NCI-H1930 (cell line): ENCODE measurements at regions not wholly inside any gene's neighbourhood (a gene's known extent, or its start where the extent isn't known, plus 50 kb on each side); places are given as distances from the start of the nearest gene placed in this dataset.
A peak's percentile ranks its signal among the peaks of the same experiment; 100 is the strongest.

Source experiments
- DNase-seq, 2 experiments: peaks; one replicate each; lab custom pipeline; 2025; lab: John Stamatoyannopoulos, UW

- DNase-seq: no peak
These were observed 483.0 kb upstream of the ID2 start for GRCh38 chr2:8198766-8199382.

DNA sequence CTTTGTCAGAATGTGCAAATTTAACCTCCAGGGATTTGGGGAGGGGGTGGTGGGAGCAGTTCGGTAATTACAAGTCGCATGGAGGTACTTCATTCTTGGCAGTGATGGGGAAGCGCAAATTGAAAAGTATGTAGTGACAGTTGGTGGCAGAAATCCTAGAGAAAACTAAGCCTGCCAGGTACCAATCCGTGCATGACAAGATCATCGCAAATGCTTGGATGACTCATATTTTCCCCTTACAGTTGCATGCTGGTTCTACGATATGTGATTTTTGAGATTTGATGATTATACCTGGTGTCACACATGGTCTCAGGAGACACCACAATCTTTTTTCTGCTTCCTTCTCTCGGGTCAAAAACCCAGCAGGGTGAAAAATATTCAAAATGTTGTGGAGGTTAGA, 479.7 kb upstream of the ID2 start:
- no peak for DNase-seq

DNA sequence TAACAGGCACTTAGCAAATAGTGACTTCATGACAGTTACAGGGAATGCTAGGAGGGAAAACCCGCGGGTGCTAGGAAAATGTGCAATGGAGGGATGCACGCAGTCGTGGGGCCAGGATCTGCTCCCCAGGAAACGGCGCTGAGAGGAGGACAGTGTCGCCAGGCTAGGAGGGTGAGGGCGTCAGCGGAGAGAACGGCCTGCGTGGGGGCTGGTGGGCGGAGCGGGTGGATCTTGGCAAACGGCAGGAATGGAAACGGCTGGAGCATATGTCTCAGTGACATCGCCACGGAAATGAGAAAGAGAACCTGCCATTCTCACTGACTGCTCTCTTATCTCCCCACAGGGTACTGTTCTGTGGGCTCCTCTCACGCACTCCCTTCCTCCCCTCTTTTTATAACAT, 478.5 kb upstream of the ID2 start:
- DNase-seq: no peak

DNA sequence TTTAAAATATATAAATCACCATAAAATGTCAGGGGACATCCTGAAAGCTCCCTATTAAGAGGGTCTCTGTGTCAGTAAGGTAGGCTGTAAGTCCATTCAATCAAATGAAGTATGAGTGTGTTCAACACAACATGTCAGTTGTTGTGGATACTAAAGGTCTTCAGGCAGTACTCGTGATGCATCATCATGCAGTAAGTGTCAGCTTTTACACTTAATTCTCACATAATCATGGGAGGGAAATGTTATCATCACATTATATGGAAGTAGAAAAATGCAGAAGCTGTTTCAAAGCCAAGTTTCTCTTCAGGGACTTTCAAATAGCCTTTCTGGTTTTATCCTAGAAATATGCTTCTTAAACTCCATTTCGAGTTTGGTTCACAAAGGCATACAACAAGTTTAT, 477.1 kb upstream of the ID2 start:
- DNase-seq: no peak

- DNase-seq: no peak
These were observed 472.4 kb upstream of the ID2 start for GRCh38 chr2:8209494-8209893.

- DNase-seq: no peak
These were observed 470.5 kb upstream of the ID2 start for GRCh38 chr2:8211384-8211783.

DNA sequence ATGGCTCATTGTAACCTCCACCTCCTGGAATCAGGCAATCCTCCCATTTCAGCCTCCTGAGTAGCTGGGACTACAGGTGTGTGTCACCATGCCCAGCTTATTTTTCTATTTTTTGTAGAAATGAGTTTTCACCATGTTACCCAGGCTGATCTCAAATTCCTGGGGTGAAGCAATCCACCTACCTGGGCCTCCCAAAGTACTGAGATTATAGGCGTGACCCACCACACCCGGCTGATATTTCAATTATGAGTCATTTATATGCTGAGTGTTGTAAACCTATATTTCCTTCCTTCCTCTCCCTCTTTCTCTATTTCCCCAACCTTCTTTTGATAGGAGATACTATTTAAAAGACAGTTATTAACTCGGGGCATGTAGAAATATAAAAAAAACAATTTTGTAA, 469.6 kb upstream of the ID2 start:
- no peak for DNase-seq

DNA sequence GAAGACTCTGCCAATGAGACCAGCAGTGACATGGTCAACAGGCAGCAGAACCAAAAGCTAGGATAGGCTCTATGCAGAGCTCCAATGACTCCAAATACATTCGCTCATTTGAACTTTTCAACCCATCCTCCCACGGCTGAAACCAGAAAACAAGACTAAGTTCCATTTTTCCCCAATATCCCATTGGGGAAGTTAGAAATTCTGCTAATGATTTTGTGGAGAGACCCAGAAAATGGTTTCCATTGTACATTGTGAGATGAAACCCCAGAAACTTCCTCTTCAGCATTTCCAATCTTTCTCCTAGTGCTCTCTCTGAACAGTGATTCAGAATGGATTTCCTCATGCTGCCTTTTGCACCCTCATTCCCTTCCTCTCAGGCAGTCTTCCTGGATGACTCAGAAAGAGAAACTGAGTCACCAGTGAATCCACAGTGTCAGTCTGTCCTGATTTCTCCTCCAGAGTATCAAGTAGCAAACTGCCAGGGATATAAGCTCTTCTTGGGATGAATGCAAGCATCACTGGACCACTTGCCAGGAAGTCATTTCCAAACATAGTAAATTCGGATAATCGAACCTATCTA, 467.7 kb upstream of the ID2 start:
- DNase-seq: no peak

GRCh38 chr2:8215159-8215863, 466.5 kb upstream of the ID2 start:
- DNase-seq: no peak

GRCh38 chr2:8215982-8216381, 465.9 kb upstream of the ID2 start:
- no peak for DNase-seq

- DNase-seq: no peak
These were observed 465.5 kb upstream of the ID2 start for GRCh38 chr2:8216397-8216796.

DNA sequence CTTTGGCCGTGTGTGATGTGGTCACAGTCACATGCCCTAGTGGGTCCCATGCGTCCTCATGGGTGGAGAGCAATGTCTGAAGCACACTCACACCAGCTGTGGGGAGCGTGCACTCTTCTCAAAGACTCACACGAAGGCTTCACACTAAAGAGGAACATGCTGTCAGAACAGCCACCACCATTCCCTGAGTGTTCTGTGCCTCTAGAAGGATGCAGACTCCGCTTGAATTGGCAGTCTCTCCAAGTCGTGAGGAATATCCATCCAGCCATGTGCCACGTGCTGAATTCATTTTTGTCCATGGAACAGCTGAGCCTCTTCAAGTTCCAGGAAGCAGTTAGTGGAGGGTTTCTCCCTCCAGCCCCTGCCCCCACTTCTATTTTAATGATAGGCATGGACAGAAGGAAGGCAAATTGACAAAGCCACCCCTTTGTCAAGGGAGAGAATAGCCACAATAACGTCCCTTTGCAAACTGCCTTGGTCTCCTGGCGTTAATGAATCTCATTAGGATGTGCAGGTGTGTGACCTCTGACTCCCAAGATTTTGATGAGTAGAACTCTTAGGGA, 464.3 kb upstream of the ID2 start:
- no peak for DNase-seq

- DNase-seq: no peak
These were observed 462.8 kb upstream of the ID2 start for GRCh38 chr2:8219096-8219495.

GRCh38 chr2:8219631-8220355, 462.1 kb upstream of the ID2 start:
- no peak for DNase-seq

DNA sequence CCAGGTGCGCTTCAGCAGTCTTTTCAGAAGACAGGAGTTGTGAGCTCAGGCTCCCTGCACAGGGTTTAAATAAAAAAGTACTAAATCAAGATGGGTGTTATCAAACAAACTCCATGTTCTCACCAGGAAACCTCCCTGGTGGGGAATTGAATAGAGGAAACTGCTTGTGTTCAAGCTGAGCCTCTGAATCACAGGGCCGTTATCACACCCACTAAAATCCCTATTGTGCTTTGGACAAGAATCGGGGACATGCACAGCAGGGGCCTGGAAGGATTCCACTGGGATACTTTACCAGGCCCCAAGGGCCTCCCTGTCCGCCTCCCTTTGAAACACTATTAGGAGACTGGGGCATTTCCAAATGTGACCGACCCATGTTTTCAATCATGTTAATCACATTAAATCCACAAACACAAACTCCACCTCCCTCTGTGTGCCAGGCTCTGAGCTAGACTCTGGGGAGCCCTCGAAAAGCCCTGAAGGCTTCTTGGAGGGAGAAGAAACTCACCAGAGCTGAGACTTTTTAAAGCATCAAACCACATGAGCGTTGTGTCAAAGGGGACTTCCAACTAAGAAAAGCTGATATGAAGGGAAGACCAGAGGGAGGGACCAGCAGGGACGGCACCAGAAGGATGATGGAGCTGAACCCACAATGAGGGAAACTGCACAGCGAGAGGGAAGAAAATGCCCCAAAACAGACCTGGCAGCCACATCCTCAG, 458.7 kb upstream of the ID2 start:
- no peak for DNase-seq

GRCh38 chr2:8223695-8224346, 458.0 kb upstream of the ID2 start:
- DNase-seq: no peak

GRCh38 chr2:8224347-8225190, 457.3 kb upstream of the ID2 start:
- DNase-seq: no peak

DNA sequence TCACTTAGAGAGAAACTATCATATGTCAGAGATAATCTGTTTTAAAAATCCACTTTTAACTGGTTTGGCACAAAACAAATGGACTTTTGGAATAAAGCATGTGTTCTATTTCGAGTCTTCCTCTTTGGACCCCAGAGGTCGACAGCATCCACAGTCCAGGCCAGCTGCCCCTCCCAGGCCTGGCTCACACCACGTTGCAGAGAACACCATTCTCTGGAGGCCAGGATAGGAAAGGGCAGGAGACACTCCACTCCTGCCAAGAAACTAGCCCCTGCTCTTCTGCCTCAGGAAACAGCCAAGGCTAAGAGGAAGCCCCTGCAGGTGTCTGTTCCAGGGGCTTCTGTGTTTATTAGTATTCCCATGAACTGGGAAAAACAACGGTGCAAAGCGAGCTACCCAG, 456.6 kb upstream of the ID2 start:
- DNase-seq: no peak

- DNase-seq: no peak
These were observed 456.1 kb upstream of the ID2 start for GRCh38 chr2:8225798-8226197.

- peak in 1 of 2 experiments; percentile 6 for DNase-seq
These were observed 452.3 kb upstream of the ID2 start for GRCh38 chr2:8229546-8229986.
